Testis (tissue), 2 donors: ENCODE measurements at regions not wholly inside any gene's neighbourhood (a gene's known extent, or its start where the extent isn't known, plus 50 kb on each side); places are given as distances from the start of the nearest gene placed in this dataset.

ENCODE experiments used
- POLR2A ChIP-seq: fragments of 450-650 bp; IDR thresholded peaks from one replicate; pipeline ENCODE4 v1.6.1; 2017; ENCODE audit warnings: antibody characterized with exemption, mild to moderate bottlenecking, moderate library complexity
- TF ChIP-seq, protein P1 (sequence below), 3 experiments: fragments of 450-650 bp in 2 of 3; fragments of 200-600 bp in 1 of 3; sonication (generic) in 1 of 3; IDR thresholded peaks; one replicate each; pipeline ENCODE4 v1.5.1; 2016 to 2019; ENCODE audit warnings: antibody characterized with exemption in 3 of 3, mild to moderate bottlenecking in 2 of 3, moderate library complexity in 1 of 3

DNA sequence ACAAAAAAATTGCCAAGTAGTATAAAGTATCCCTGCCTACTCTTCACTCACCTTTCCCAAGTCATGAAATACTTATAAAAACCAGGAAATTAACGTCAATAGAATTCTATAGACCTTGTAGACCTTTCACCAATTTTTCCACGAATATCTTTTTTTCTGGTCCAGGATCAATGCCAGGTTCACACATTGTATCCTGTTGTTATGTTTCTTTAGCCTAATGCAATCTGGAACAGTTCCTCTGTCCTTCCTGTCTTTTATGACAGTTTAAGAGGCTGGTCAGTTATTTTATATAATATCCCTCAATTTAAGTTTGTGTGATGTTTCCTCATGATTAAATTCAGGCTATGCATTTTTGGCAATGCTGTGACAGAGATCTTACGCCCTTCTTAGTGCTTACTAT, 63.2 kb upstream of the MAGI1 start:
- TF ChIP-seq POLR2A: no peak
- TF ChIP-seq, protein P1, sequence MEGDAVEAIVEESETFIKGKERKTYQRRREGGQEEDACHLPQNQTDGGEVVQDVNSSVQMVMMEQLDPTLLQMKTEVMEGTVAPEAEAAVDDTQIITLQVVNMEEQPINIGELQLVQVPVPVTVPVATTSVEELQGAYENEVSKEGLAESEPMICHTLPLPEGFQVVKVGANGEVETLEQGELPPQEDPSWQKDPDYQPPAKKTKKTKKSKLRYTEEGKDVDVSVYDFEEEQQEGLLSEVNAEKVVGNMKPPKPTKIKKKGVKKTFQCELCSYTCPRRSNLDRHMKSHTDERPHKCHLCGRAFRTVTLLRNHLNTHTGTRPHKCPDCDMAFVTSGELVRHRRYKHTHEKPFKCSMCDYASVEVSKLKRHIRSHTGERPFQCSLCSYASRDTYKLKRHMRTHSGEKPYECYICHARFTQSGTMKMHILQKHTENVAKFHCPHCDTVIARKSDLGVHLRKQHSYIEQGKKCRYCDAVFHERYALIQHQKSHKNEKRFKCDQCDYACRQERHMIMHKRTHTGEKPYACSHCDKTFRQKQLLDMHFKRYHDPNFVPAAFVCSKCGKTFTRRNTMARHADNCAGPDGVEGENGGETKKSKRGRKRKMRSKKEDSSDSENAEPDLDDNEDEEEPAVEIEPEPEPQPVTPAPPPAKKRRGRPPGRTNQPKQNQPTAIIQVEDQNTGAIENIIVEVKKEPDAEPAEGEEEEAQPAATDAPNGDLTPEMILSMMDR (IDR thresholded peaks at IDR 0.05): no peak
